KMS-11 (cell line): ENCODE measurements at regions not wholly inside any gene's neighbourhood (a gene's known extent, or its start where the extent isn't known, plus 50 kb on each side); places are given as distances from the start of the nearest gene placed in this dataset.

Experiments
- H2AFZ ChIP-seq: fragments of 200-600 bp; sonication (generic); 2 replicates; pipeline ENCODE4 v1.6.1; 2016; ENCODE audit warnings: antibody characterized with exemption, mixed run types, low read depth
- H3K27ac ChIP-seq: fragments of 200-600 bp; sonication (generic); 2 replicates; pipeline ENCODE4 v1.6.1; 2016; ENCODE audit warnings: mild to moderate bottlenecking, mixed run types
- H3K27me3 ChIP-seq: fragments of 200-600 bp; sonication (generic); 2 replicates; pipeline ENCODE4 v1.6.1; 2017; ENCODE audit warnings: mild to moderate bottlenecking, low read depth, mixed run types, moderate library complexity; ENCODE audit not compliant: insufficient read depth
- H3K36me3 ChIP-seq: fragments of 200-600 bp; sonication (generic); 2 replicates; pipeline ENCODE4 v1.6.1; 2017; ENCODE audit warnings: mild to moderate bottlenecking, mixed run types; ENCODE audit not compliant: insufficient read depth
- H3K4me1 ChIP-seq: fragments of 200-600 bp; sonication (generic); 2 replicates; pipeline ENCODE4 v1.6.1; 2016; ENCODE audit warnings: mild to moderate bottlenecking, low read depth, mixed run types; ENCODE audit not compliant: poor library complexity, severe bottlenecking
- H3K4me2 ChIP-seq: fragments of 200-600 bp; sonication (generic); 2 replicates; pipeline ENCODE4 v1.7.0; 2016; ENCODE audit warnings: mild to moderate bottlenecking, mixed run types
- H3K4me3 ChIP-seq: fragments of 200-600 bp; sonication (generic); IDR thresholded peaks from 2 replicates; pipeline ENCODE4 v1.6.1; 2017; ENCODE audit warnings: low read depth, low read length, mixed read lengths; ENCODE audit not compliant: insufficient read depth
- H3K79me2 ChIP-seq: fragments of 200-600 bp; sonication (generic); 2 replicates; pipeline ENCODE4 v1.6.1; 2016; ENCODE audit warnings: low read depth, mixed run types; ENCODE audit not compliant: insufficient read depth
- H3K9ac ChIP-seq: fragments of 200-600 bp; sonication (generic); 2 replicates; pipeline ENCODE4 v1.6.1; 2016; ENCODE audit warnings: mild to moderate bottlenecking, mixed run types
- H4K20me1 ChIP-seq: fragments of 200-600 bp; sonication (generic); 2 replicates; pipeline ENCODE4 v1.6.1; 2016; ENCODE audit warnings: mild to moderate bottlenecking, mixed run types; ENCODE audit not compliant: insufficient read depth
- CTCF ChIP-seq: fragments of 200-600 bp; sonication (generic); conservative IDR thresholded peaks from 2 replicates; pipeline ENCODE4 v1.6.1; 2017; ENCODE audit warnings: low read depth, mild to moderate bottlenecking, antibody characterized with exemption, low read length, moderate library complexity, mixed read lengths

- no peak overlapping the region for H3K4me3 ChIP-seq
- no peaks in the 10 kb centered on the region for H4K20me1 ChIP-seq
- no peaks in the 10 kb centered on the region for H3K79me2 ChIP-seq
- no peak for TF ChIP-seq CTCF
- no peak overlapping the region for H2AFZ ChIP-seq
- H3K4me2 ChIP-seq = no peak overlapping the region
- no peaks in the 10 kb centered on the region for H3K36me3 ChIP-seq
- peaks cover 2% of the 10 kb centered on the region for H3K4me1 ChIP-seq
- no peaks in the 10 kb centered on the region for H3K27me3 ChIP-seq
- no peak overlapping the region for H3K9ac ChIP-seq
- H3K27ac ChIP-seq = no peak overlapping the region
These were observed 60.1 kb upstream of the FHIP2A start for GRCh38 chr10:114761205-114762193.

GRCh38 chr10:114762811-114763210 is 58.8 kb upstream of the FHIP2A start:
- no peaks in the 10 kb centered on the region for H3K79me2 ChIP-seq
- H4K20me1 ChIP-seq = no peaks in the 10 kb centered on the region
- no peak overlapping the region for H3K9ac ChIP-seq
- H3K4me1 ChIP-seq = peaks cover 8% of the 10 kb centered on the region
- H3K27me3 ChIP-seq = no peaks in the 10 kb centered on the region
- H3K4me2 ChIP-seq = no peak overlapping the region
- H3K27ac ChIP-seq = no peak overlapping the region
- no peak for TF ChIP-seq CTCF
- H3K36me3 ChIP-seq = no peaks in the 10 kb centered on the region
- H3K4me3 ChIP-seq = no peak overlapping the region
- H2AFZ ChIP-seq = no peak overlapping the region

GRCh38 chr10:114764656-114765055 is 56.9 kb upstream of the FHIP2A start:
- H3K36me3 ChIP-seq = no peaks in the 10 kb centered on the region
- H3K4me3 ChIP-seq = no peak overlapping the region
- H3K4me2 ChIP-seq = no peak overlapping the region
- H2AFZ ChIP-seq = no peak overlapping the region
- no peak overlapping the region for H3K27ac ChIP-seq
- no peak overlapping the region for H3K9ac ChIP-seq
- peaks cover 8% of the 10 kb centered on the region for H3K4me1 ChIP-seq
- TF ChIP-seq CTCF = no peak
- no peaks in the 10 kb centered on the region for H3K79me2 ChIP-seq
- H4K20me1 ChIP-seq = no peaks in the 10 kb centered on the region
- no peaks in the 10 kb centered on the region for H3K27me3 ChIP-seq

- H3K36me3 ChIP-seq = no peaks in the 10 kb centered on the region
- H3K4me2 ChIP-seq = no peak overlapping the region; the same call in 1 of the 2 replicates
- H3K27ac ChIP-seq = no peak overlapping the region
- no peak overlapping the region for H3K9ac ChIP-seq
- no peaks in the 10 kb centered on the region for H4K20me1 ChIP-seq
- no peaks in the 10 kb centered on the region for H3K79me2 ChIP-seq
- no peak overlapping the region for H2AFZ ChIP-seq
- TF ChIP-seq CTCF = no peak
- H3K4me1 ChIP-seq = peaks cover 8% of the 10 kb centered on the region
- no peak overlapping the region for H3K4me3 ChIP-seq
- H3K27me3 ChIP-seq = no peaks in the 10 kb centered on the region
These were observed 55.1 kb upstream of the FHIP2A start for GRCh38 chr10:114766470-114766869.
